ENCODE measurements at regions not wholly inside any gene's neighbourhood (a gene's known extent, or its start where the extent isn't known, plus 50 kb on each side); places are given as distances from the start of the nearest gene placed in this dataset.

GRCh38 chr18:34461266-34461665, 236.6 kb upstream of the NOL4 start:
- no peak for TF ChIP-seq CTCF (IDR thresholded peaks at IDR 0.05)
- Histone ChIP-seq H3K4me3 (no peak overlapping the region), H3K4me1 (no peaks in the 10 kb centered on the region), H3K27ac (no peak overlapping the region), H3K9me3 (no peaks in the 10 kb centered on the region), H3K27me3 (no peaks in the 10 kb centered on the region), H3K36me3 (no peaks in the 10 kb centered on the region)
- 67 to 68% methylated on average over 3 of the region's 3 CpGs for WGBS, 2 donors
- no peak for DNase-seq
- intact Hi-C loops (cut with DNase I), result no loop called here

- no peak for DNase-seq
- H3K36me3 ChIP-seq, result no peaks in the 10 kb centered on the region
- intact Hi-C loops (cut with DNase I), result no loop called here
- no peaks in the 10 kb centered on the region for H3K9me3 ChIP-seq
- no peak overlapping the region for H3K27ac ChIP-seq
- H3K27me3 ChIP-seq, result no peaks in the 10 kb centered on the region
- H3K4me1 ChIP-seq, result no peaks in the 10 kb centered on the region
- H3K4me3 ChIP-seq, result no peak overlapping the region
- TF ChIP-seq CTCF (IDR thresholded peaks at IDR 0.05), result no peak
- no peak for TF ChIP-seq POLR2A (IDR thresholded peaks at IDR 0.05)
- WGBS, 2 donors, result 35 to 56% methylated on average over 1 of the region's 1 CpG
These were observed 242.3 kb upstream of the NOL4 start for GRCh38 chr18:34467058-34467457.

GRCh38 chr18:34480162-34480700, 229.9 kb upstream of the DTNA start:
- no peak for DNase-seq
- Histone ChIP-seq H3K4me3 (no peak overlapping the region), H3K4me1 (no peaks in the 10 kb centered on the region), H3K36me3 (no peaks in the 10 kb centered on the region), H3K27ac (no peak overlapping the region), H3K9me3 (no peaks in the 10 kb centered on the region), H3K27me3 (no peaks in the 10 kb centered on the region)
- intact Hi-C loops (cut with DNase I), result no loop called here
- WGBS, 2 donors, result 53 to 57% methylated on average over 4 of the region's 4 CpGs
- TF ChIP-seq POLR2A (IDR thresholded peaks at IDR 0.05), result no peak
- no peak for TF ChIP-seq CTCF (IDR thresholded peaks at IDR 0.05)

- Histone ChIP-seq H3K4me3 (no peak overlapping the region), H3K27me3 (no peaks in the 10 kb centered on the region), H3K4me1 (no peaks in the 10 kb centered on the region), H3K27ac (no peak overlapping the region), H3K36me3 (no peaks in the 10 kb centered on the region), H3K9me3 (no peaks in the 10 kb centered on the region)
- DNase-seq, result no peak
- intact Hi-C loops (cut with DNase I), result no loop called here
- no peak for TF ChIP-seq POLR2A (IDR thresholded peaks at IDR 0.05)
- no peak for TF ChIP-seq CTCF (IDR thresholded peaks at IDR 0.05)
These were observed 227.9 kb upstream of the DTNA start for GRCh38 chr18:34482204-34482603.

GRCh38 chr18:34483198-34483597, 226.9 kb upstream of the DTNA start:
- no peak overlapping the region for H3K4me3 ChIP-seq
- no peaks in the 10 kb centered on the region for H3K27me3 ChIP-seq
- no peak overlapping the region for H3K27ac ChIP-seq
- no peaks in the 10 kb centered on the region for H3K9me3 ChIP-seq
- 82 to 86% methylated on average over 3 of the region's 3 CpGs for WGBS, 2 donors
- TF ChIP-seq CTCF (IDR thresholded peaks at IDR 0.05) (no peak), POLR2A (IDR thresholded peaks at IDR 0.05) (no peak)
- intact Hi-C loops (cut with DNase I), result no loop called here
- H3K4me1 ChIP-seq, result no peaks in the 10 kb centered on the region
- no peaks in the 10 kb centered on the region for H3K36me3 ChIP-seq
- no peak for DNase-seq
